ENCODE measurements at regions not wholly inside any gene's neighbourhood (a gene's known extent, or its start where the extent isn't known, plus 50 kb on each side); places are given as distances from the start of the nearest gene placed in this dataset.
"Not testable (repeated sequence)": the region's sequence is repeated elsewhere in the genome, so short reads cannot be mapped to it uniquely, and the experiment has no call there.

DNA sequence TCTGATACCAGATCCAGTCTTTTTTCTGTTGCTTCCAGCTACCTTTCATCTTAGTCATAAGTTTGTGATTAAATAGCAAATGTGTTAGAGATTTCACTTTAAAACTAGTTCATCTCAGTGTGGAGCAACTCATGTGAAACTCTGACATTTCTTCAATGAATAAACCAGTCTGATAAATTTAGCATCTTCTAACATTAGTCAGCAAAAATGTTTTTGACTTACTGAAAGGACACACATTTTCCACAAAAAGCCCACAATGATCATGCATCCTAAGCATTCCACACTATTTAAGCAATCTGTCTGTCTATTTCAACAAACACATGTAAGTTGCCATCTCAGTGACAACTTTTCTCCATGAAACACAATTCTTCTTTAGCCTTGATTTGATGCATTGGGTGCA lies 222.2 kb upstream of the SLC35B3 start:
- DNase-seq (ENCODE audit: low spot score) = no peak

DNA sequence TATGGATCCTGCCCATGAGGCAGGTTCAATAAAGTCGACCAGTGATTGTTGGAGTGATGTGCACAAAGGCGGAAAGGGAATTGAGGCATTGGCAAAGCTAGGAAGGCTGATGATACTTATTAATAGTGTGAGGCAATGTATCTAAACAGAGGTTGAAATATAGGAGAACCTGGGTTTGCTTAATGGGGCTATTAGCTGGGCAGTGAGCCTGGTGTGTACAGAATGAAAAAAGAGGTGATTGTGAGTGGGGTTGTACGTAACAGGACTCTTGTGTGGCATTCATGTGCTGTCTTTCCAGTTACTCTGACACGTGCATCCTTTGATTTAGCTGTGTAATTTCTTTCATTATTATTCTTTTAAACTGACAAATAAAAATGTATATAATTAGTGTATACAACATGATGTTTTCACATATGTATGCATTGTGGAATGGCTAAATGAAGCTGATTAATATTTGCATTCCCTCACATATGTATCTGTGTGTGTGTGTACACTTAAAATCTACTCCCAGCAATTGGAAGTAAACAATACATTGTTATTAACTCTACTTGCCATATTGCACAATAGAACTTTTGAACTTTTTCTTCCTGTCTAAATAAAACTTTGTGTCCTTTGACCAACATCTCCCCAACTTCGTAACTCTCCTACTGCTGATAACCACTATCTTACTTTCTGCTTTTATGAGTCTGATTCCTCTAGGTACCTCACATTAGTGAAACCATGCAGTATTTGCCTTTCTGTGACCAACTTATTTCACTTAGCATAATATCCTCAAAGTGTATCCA lies 220.5 kb upstream of the SLC35B3 start:
- DNase-seq (ENCODE audit: low spot score) = no peak

DNA sequence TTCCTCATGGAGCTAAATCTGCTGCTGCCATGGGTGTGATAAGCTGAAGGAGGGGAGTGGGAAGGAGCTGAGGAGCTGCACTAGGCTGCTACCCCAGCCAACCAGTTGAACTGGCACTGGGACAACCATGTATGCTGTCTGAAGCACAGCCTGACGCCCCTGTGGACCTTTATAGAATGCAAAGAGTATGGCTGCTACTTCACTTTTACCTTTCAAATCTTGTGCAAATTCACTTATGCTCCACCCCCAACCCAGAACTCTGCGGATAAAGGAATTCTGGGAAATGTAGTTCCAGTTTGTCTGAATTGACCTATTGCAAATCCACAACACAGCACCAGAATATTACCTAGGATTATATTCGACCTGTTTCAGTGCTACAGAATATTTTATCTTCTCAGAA lies 217.4 kb upstream of the SLC35B3 start:
- no peak for DNase-seq (ENCODE audit: low spot score)

DNA sequence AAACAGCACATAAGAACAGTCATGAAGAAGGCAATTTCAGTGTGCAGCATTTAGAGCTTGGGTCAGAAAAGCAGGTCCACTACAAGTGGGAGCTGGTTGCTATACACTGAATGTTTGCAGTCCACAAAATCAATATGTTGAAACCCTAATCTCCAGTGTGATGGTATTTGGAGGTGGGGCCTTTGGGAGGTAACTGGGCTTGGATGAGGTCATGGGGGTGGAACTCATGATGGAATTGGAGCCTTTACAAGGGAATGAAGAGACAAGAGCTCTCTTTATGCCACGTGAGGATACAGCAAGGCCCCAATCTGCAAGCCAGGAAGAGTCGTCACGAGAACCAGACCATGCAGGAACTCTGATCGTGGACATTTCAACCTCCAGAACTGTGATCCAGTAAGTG lies 216.7 kb upstream of the SLC35B3 start:
- DNase-seq (ENCODE audit: low spot score) = no peak

DNA sequence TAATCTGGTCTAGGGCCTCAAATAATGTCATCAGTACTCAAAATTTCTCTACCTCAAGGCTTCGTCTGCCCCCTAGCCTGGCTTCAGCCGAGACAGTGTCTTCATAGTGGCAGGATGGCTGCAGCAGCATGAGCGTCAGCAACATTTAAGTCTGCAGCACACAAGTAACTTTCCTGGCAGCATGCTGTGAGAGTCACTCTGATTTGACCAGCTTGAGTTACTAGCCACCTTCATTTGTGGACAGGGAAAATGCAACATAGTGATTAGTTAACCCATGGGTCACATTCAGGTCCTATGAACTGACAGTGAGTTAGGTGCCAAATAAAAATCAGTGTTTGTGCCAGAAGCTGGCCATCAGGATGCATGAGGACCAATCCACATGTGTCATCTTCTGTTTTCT lies 209.9 kb upstream of the SLC35B3 start:
- DNase-seq (ENCODE audit: low spot score) = no peak

DNA sequence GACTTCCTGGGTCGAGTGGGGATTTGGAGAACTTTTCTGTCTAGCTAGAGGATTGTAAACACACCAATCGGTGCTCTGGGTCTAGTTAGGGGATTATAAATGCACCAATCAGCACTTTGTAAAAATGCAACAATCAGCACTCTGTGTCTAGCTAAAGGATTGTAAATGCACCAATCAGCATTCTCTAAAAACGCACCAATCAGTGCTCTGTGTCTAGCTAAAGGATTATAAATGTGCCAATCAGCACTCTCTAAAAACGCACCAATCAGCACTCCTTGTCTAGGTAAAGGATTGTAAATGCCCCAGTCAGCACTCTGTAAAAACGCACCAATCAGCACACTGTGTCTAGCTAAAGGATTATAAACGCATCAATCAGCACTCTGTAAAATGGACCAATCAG lies 209.0 kb upstream of the SLC35B3 start:
- DNase-seq (ENCODE audit: low spot score) = no peak

DNA sequence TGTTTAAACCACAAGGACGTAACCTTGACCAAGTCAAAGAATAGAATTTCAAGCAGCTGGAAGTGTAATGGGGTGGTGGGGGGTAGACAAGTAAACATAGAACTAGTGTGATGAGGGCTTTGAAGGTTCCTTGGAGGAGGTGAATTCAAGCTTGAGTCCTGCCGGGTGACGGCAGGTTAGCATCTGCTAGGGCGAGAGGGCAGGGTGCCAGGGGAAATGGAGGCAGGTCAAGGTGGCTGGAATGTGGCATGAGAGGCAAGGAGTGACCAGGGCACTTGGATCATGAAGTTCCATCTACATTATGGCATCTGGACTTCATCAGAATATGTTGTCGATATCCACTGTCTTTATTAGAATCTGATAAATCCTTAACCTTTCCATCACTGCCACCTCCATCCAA lies 207.5 kb upstream of the SLC35B3 start:
- no peak for DNase-seq (ENCODE audit: low spot score)

DNA sequence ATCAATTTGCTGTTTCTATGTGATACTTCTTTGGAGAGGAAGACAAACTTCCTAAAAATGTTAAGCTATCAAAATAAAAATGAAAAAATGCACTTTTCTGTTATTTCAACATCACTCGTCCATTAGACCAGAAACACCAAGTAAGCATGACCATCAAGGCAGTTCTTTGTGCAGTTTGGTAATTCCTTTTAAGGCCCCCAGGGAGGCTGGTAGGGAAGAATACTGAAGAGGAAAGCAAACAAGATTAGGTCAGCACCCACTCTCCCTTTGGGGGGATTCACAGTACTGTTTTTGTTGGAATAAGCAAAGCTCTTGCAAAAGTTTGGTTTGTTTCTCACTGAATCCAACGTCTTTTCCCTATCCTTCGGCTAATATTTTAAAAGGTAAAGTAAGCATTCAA lies 206.8 kb upstream of the SLC35B3 start:
- no peak for DNase-seq (ENCODE audit: low spot score)

DNA sequence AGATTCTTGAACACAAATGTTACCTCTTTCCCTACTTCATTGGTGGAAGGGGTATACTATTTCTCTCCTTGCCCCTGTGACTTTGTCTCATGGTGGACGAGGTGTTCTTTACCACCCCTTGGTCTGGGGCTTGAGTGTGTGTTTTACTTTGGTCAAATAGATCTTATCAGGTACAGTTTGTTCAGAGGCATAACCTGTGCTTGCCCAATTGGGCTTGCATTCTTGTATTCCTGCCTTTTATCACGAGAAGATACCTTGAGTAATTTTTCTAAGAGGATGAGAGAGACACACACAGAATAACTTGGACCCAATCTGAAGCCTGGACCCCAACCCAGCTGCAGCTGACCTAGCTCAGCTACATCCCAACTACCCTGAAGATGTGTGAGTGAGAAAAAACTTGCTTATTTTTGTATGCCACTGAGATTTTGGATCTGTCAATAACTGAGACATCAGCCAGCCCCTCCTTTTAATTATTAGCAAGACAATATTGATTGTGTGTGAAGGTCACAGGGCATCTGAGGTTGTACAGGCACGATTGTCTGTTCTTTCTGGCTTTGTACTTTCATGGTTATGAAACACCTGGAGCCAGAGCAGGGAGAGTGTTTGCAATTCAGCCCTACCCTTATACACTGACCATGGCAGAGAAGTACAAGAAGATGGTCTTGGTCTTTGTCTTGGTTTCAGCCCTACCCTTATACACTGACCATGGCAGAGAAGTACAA lies 204.7 kb upstream of the SLC35B3 start:
- no peak for DNase-seq (ENCODE audit: low spot score)

DNA sequence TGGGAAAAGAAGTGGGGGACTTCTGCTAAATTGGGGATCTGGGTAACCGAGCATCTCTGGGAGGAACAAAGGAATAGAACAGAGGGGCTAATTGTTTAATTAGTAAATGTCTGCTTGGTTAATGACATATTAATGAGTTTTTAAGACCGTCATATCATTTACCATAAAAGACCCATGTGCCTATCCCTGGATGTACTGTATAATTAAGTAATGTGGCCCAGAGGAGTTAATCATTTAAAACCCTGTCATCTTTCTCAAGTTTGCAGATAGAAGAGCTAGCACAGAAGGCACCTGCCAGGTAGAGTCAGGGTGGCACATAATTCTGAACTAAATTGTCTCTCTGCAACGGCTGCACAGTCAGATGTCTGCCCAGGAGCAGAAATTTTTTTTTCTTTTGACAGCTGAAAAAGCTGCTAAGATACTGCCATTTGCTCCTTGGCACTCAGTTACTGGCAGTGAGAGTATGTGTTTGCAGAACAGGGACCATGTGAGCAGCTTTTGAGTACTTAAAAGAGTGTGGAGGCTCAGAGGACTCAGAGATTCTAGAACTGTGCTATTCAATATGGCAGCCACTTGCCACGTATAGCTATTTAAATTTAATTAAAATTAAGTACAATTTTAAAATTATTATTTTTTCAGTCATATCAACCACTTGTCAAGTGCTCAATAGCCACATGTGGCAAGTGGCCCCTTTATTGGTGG lies 202.7 kb upstream of the SLC35B3 start:
- no peak for DNase-seq (ENCODE audit: low spot score)

DNA sequence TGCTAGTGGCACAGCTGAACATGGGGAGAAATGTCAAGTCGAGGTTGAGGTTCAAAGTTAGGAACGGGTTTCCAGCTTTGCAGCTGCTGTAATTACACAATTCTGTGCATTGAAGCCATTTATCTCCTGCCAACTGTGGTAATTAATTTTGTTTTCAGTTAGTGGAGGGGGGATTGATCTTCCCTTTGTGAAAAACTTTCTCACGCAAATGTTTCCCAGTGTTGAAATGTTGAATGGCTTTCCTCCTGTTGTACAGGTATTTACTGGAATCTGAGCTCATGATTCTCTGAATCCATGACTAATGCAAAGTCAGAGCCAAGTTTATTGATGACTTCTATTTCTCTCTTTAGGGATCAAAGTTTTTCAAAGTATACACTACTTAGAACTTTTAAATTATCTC lies 198.4 kb upstream of the SLC35B3 start:
- DNase-seq (ENCODE audit: low spot score) = no peak

DNA sequence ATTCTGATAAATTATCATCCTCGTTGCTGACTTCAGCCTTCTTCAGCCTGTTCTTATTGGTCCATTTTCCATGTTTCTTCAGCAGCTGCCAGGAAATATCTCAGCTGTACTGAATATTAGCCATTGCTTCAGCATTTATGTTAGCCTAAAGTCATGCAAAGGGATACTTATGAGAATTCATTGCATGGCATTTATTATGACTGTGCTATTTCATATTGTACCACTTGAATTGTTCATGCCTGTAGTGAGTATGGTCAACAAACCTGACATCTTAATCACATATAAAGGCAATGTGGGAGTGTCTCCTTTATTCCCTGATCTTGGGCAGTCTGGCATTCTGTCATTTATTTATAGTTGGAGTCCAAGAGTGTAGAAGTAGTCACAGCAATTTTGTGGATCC lies 193.4 kb upstream of the SLC35B3 start:
- no peak for DNase-seq (ENCODE audit: low spot score)

DNA sequence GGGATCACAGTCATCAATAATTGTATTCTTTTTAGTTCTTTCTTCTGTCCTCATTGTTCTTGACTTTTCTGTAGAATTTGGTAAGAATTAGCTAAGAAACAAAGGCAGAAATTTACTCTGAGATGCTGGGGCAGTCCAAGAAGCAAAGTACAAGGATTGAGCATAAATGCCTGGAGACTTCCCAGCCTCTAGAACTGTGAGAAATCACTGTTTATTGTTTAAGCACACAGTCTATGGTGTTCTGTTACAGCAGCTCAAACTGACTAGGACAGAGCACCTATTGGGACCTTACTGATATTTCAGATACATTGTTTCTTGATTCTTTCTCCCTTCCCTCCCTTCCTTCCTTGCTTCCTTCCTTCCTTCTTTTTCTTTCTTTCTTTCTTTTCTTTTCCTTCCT lies 192.7 kb upstream of the SLC35B3 start:
- no peak for DNase-seq (ENCODE audit: low spot score)

DNA sequence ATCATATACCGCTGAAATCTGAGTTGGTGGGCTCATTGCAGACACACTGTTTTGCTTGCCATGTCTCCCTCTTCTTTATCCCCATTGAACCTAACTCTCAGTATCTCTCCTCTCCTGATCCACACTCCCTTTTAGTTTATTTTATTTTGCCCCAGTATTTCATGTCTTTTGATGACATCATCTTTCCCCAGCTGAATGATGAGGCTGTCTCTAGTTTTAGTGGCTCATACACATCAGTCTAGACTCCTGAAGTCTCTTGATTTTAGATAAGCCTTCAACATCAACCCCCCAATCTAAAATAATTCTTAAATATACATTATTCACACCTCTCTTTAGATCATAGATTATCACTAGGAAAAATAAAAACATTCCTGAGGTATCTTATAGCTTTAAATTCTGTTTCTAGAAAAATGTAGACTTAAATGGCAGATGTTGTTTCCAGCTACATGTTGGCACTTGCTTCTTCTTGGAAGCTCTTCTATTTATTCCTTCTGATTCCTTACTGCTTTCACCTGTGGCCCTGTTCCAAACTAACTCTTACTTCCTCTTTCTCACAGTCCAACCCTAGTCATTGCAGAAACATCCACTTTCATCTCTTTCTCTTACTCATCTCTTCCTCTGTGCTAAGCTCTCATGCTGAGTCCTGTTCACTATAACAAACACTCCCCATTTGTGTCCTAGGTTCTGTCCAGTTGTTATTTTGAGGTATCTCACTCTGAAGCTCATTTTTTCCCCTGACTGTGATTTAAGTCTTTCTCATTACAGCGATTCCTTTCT lies 191.9 kb upstream of the SLC35B3 start:
- peak; percentile 4 for DNase-seq (ENCODE audit: low spot score)

DNA sequence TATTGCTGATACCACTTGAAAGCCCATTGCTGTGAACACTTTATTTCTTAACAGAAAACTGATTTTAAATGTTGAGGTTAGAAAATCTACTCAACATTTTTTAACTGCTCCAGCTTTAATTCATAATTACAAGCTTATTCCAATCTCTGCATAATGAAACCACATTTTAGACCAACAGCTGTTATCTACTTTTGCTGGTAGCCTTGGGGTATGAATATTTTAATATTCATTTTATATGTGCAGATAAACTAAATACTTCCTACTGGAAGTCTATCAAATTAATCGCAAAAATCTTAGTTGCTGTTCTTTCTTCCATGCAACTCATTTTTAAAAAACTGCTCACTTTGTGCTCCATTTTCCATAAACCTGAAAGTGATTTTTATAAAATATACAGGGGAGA lies 189.3 kb upstream of the SLC35B3 start:
- no peak for DNase-seq (ENCODE audit: low spot score)

DNA sequence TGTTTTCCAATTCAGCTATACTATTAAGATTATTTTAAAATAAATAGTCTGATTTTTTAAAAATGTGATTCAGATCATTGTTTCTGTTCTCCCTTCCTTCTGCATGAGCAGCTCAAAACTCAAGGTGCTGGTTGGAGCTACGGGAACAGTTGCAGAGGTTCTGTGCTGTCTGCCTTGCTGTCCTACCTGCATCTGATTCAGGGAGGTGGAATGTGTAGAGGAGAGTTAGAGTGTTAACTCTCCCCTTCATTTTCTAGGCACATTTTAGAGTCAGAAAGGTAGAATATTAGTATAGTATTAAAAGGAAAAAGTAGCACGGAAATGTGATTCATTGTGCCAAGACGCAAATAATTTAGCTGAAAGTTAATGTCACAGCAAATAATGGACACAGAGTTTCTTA lies 188.1 kb upstream of the SLC35B3 start:
- no peak for DNase-seq (ENCODE audit: low spot score)

DNA sequence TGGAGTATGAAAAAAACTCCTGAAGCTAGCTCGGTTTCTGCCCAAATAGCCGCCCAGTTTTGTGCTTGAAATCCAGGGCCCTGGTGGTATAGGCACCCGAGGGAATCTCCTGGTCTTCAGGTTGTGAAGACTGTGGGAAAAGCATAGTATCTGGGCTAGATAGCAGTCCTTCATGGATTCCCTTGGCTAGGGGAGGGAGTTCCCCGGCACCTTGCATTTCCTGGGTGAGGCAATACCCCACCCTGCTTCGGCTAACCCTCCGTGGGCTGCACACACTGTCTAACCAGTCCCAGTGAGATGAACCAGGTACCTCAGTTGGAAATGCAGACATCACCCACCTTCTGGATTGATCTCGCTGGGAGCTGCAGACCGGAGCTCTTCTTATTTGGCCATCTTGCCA lies 184.5 kb upstream of the SLC35B3 start:
- no peak for DNase-seq (ENCODE audit: low spot score)

DNA sequence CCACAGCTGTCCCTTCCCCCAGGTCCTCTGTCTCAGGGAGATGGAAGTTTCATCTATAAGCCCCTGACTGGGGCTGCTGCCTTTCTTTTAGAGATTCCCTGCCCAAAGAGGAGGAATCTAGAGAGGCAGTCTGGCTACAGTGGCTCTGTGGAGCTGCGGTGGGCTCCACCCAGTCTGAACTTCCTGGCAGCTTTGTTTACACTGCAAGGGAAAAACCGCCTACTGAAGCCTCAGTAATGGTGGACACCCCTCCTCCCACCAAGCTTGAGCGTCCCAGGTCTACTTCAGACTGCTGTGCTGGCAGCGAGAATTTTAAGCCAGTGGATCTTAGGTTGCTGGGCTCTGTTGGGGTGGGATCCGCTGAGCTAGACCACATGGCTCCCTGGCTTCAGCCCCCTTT lies 184.1 kb upstream of the SLC35B3 start:
- DNase-seq (ENCODE audit: low spot score) = not testable (repeated sequence)

DNA sequence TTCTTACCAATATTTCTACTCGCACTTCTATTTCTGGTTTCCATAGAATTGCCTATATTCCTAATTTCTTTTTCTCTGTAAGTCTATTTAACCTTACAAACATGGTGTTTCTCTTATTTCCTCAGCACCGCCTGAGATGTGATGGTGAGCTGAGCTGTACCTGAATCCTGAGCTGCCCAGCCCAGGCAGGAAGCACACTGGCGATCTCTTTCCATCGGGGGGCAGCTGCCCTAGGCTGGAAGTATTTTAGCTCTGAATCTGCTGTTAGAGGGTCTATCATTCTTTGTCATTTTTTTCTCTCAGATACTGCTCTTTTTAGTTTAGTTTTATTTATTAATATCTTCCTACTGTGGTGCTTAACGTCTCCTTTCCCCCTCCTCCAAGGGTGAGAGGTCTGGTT lies 173.4 kb upstream of the SLC35B3 start:
- DNase-seq (ENCODE audit: low spot score) = no peak

DNA sequence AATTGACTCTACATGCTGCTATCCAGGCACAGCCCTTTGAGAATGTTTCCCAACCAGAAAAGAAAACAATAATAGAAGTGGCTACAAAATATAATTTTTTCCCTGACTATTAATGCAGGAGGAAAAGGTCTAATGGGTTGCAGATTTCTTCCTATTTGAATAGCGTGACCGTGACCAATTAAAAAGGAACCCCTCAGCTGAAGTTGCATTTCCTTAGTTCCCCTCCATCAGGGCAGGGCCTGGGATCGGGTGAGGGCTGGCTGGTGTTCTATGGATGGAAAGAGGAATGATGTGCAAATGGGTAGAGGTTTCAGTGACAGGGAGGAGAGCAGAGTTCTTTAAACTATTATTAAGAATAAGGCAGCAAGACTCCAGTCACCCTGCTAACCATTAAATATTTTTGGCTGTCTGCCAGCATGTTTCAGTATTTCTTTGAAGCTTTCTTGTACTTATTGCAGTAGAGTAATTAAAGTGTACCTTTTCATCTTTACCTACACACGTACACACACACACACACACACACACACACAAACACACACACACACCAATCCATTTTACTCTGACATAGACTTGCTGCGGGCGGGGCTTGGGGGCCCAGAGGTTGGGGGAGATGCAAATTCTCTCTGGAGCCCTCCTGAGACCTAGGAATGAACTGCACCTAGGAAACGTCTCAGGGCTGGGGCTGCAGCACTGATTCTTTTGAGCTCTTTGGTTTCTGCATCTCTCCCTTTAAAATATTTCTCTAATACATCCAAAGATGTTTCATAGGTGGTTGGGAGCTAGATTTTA lies 154.8 kb upstream of the SLC35B3 start:
- no peak for DNase-seq (ENCODE audit: low spot score)

DNA sequence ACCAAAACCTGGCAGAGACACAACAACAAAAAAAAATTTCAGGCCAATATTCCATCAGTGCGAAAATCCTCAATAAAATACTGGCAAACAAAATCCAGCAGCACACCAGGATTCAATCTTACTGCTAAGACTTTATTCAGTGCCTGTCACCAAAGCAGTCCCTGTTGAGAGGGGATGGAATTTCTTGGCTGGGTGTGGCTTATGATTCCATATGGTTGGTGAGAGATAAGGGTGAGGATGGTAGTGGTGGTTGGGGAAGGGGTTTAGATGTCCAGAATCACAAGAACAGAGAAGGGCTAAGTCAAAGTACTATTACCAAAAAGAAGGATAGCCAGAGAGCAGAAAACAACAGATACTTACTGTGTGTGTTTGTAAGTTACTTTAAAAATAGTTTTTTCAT lies 152.8 kb upstream of the SLC35B3 start:
- no peak for DNase-seq (ENCODE audit: low spot score)

DNA sequence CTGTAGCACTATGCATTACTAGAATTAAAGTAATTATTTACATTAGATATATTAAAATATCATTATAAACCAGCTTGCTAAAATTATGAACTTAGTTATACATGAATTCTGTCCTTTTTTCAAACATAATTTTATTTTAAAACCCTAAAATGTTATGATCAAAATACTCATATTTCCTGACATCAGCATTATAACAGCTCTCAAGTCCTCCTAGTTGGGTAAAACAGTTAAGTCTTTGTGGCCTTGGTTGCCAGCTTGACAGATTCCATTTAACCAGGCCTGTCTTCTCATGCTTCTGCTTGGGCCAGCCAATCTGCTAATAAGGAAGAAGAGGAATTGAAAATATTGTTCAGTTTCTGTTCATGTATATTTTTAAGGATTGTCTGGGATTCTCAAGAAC lies 147.9 kb upstream of the SLC35B3 start:
- no peak for DNase-seq (ENCODE audit: low spot score)
